Peyer's patch (tissue), 4 donors: ENCODE measurements at regions not wholly inside any gene's neighbourhood (a gene's known extent, or its start where the extent isn't known, plus 50 kb on each side); places are given as distances from the start of the nearest gene placed in this dataset.

Source experiments
- CTCF ChIP-seq, 6 experiments: fragments of 450-650 bp in 4 of 6; fragments of 200-600 bp in 2 of 6; sonication (generic) in 1 of 6; IDR thresholded peaks; one replicate each; pipeline ENCODE4 v1.5.1; 2017 to 2019; ENCODE audit warnings: antibody characterized with exemption in 6 of 6, mild to moderate bottlenecking in 3 of 6, moderate library complexity in 1 of 6
- POLR2A ChIP-seq, 2 donors: fragments of 450-650 bp; IDR thresholded peaks; one replicate each; pipeline ENCODE4 v1.5.1; 2017; ENCODE audit warnings: antibody characterized with exemption in 2 of 2, mild to moderate bottlenecking in 2 of 2, moderate library complexity in 2 of 2

GRCh38 chr18:22040533-22040932, 128.9 kb upstream of the GATA6 start:
- TF ChIP-seq CTCF (IDR thresholded peaks at IDR 0.05) (no peak), POLR2A (IDR thresholded peaks at IDR 0.05) (no peak)
